OCI-LY1 (cell line): ENCODE measurements at regions not wholly inside any gene's neighbourhood (a gene's known extent, or its start where the extent isn't known, plus 50 kb on each side); places are given as distances from the start of the nearest gene placed in this dataset.

Source experiments
- H2AFZ ChIP-seq: fragments of 200-600 bp; sonication (generic), shearing (Covaris generic); 2 replicates; pipeline ENCODE4 v1.6.0; 2014; ENCODE audit warnings: antibody characterized with exemption, mild to moderate bottlenecking, low read length
- H3F3A ChIP-seq: fragments of 200-600 bp; sonication (generic), shearing (Covaris generic); 2 replicates; pipeline ENCODE4 v1.6.0; 2014; ENCODE audit warnings: mild to moderate bottlenecking, antibody characterized with exemption, low read length, moderate library complexity; ENCODE audit not compliant: insufficient read depth
- H3K27ac ChIP-seq: fragments of 200-600 bp; sonication (generic); 2 replicates; pipeline ENCODE4 v1.5.1; 2014; ENCODE audit warnings: low read length, mixed run types, mild to moderate bottlenecking, low read depth; ENCODE audit not compliant: poor library complexity, severe bottlenecking
- H3K27me3 ChIP-seq: fragments of 200-600 bp; sonication (generic); 2 replicates; pipeline ENCODE4 v1.6.0; 2014; ENCODE audit warnings: antibody characterized with exemption, mild to moderate bottlenecking, low read length, moderate library complexity; ENCODE audit not compliant: insufficient read depth
- H3K36me3 ChIP-seq: fragments of 200-600 bp; sonication (generic); 2 replicates; pipeline ENCODE4 v1.6.1; 2014; ENCODE audit warnings: mild to moderate bottlenecking, antibody characterized with exemption, low read length, moderate library complexity, mixed read lengths; ENCODE audit not compliant: insufficient read depth
- H3K4me1 ChIP-seq: fragments of 200-600 bp; sonication (generic); 2 replicates; pipeline ENCODE4 v1.5.1; 2014; ENCODE audit warnings: mild to moderate bottlenecking, low read length, moderate library complexity; ENCODE audit not compliant: insufficient read depth, severe bottlenecking
- H3K4me2 ChIP-seq: fragments of 200-600 bp; sonication (generic), shearing (Covaris generic); 2 replicates; pipeline ENCODE4 v1.6.1; 2014; ENCODE audit warnings: low read length
- H3K4me3 ChIP-seq: fragments of 200-600 bp; sonication (generic); 2 replicates; pipeline ENCODE4 v1.5.1; 2014; ENCODE audit warnings: low read length, low read depth, mild to moderate bottlenecking, mixed read lengths; ENCODE audit not compliant: poor library complexity, severe bottlenecking
- H3K79me2 ChIP-seq: fragments of 200-600 bp; shearing (Covaris generic); 2 replicates; pipeline ENCODE4 v1.6.1; 2016; ENCODE audit warnings: mixed run types, low read length, mixed read lengths; ENCODE audit not compliant: insufficient read depth
- H3K9ac ChIP-seq: fragments of 200-600 bp; sonication (generic), shearing (Covaris generic); 2 replicates; pipeline ENCODE4 v1.6.1; 2014; ENCODE audit warnings: mild to moderate bottlenecking, low read length, mixed read lengths
- H3K9me2 ChIP-seq: fragments of 200-600 bp; sonication (generic), shearing (Covaris generic); 2 replicates; pipeline ENCODE4 v1.6.1; 2014; ENCODE audit warnings: low read depth, mild to moderate bottlenecking, low read length, mixed read lengths
- H3K9me3 ChIP-seq: fragments of 200-600 bp; shearing (Covaris generic); 2 replicates; pipeline ENCODE4 v1.6.1; 2014; ENCODE audit warnings: low read length, mixed read lengths
- H4K20me1 ChIP-seq: fragments of 200-600 bp; sonication (generic), shearing (Covaris generic); 2 replicates; pipeline ENCODE4 v1.6.0; 2016; ENCODE audit warnings: mild to moderate bottlenecking, low read length; ENCODE audit not compliant: insufficient read depth
- CTCF ChIP-seq: fragments of 200-600 bp; sonication (generic), shearing (Covaris generic); IDR thresholded peaks from 2 replicates; pipeline ENCODE4 v1.5.1; 2017; ENCODE audit warnings: mild to moderate bottlenecking, antibody characterized with exemption, low read length, moderate library complexity, mixed read lengths
- EZH2 ChIP-seq: fragments of 200-600 bp; sonication (generic), shearing (Covaris generic); IDR thresholded peaks from 2 replicates; pipeline ENCODE4 v1.8.0; 2017; ENCODE audit warnings: borderline replicate concordance, mixed run types, mild to moderate bottlenecking, antibody characterized with exemption, low read length, moderate library complexity, mixed read lengths

DNA sequence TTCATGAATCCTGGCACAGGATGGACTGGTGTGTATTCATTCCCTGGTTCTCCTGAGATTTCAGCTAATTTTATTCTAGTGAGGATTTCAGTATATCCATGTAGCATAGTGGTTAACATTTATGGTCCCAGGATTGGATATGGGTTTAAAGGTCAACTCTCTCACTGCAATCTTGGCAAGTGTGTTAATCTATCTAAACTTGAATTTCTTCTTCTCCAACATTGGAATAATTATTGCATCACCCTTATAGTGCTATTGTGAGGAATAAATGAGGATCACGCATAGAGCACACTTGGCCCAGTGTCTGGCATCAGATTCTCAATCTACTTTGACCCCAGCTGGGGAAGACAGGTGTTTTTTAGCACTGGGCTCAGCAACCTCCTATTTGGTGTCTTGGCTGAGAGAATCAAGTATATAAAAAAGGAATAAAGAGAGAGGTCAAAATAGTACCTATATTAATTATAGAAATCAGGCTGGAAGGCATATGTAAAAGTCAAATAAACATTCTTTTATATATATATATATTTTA, 531.2 kb upstream of the ATP2B1 start:
- H3F3A ChIP-seq, result no peaks in the 10 kb centered on the region
- no peaks in the 10 kb centered on the region for H3K4me1 ChIP-seq
- H3K79me2 ChIP-seq, result no peaks in the 10 kb centered on the region
- H3K27ac ChIP-seq, result no peak overlapping the region
- no peak overlapping the region for H3K9ac ChIP-seq
- H3K9me3 ChIP-seq, result no peaks in the 10 kb centered on the region
- TF ChIP-seq EZH2 (no peak), CTCF (no peak)
- no peaks in the 10 kb centered on the region for H3K9me2 ChIP-seq
- no peaks in the 10 kb centered on the region for H3K27me3 ChIP-seq
- H3K36me3 ChIP-seq, result no peaks in the 10 kb centered on the region
- H4K20me1 ChIP-seq, result no peaks in the 10 kb centered on the region
- H3K4me3 ChIP-seq, result no peak overlapping the region
- no peak overlapping the region for H2AFZ ChIP-seq
- no peak overlapping the region for H3K4me2 ChIP-seq

DNA sequence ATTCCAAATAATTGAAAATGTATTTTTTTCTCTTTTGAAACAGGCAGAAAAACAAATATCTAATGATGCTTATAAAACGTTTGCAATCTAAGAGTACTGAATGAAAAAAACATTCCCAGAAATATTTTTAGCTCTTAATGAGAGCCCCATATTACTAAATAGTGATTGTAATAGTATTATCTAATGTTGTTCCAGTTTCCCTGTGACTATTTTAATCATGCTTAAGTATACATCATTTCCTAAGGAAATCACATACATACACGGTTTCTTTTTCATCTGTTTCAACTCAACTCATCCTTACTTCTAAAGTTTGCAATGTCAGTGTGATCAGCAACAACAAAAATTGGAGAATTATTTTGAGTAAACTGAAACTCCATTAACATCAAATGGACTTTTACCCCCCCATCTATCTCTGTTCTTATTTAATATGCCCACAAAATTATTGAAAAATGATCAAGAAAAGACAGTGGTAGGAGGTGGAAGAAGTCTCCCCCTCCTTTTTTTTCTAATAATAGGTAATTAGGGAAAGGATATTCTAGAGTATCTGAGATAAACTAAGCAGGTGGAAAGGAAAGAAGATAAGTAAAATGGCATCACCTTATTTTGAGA, 530.1 kb upstream of the ATP2B1 start:
- no peaks in the 10 kb centered on the region for H3K79me2 ChIP-seq
- no peaks in the 10 kb centered on the region for H3F3A ChIP-seq
- no peak for TF ChIP-seq EZH2
- no peak for TF ChIP-seq CTCF
- no peaks in the 10 kb centered on the region for H3K9me3 ChIP-seq
- no peak overlapping the region for H3K9ac ChIP-seq
- no peaks in the 10 kb centered on the region for H3K27me3 ChIP-seq
- no peak overlapping the region for H3K27ac ChIP-seq
- H3K4me3 ChIP-seq, result no peak overlapping the region
- no peak overlapping the region for H3K4me2 ChIP-seq
- no peaks in the 10 kb centered on the region for H3K36me3 ChIP-seq
- H2AFZ ChIP-seq, result no peak overlapping the region
- H3K9me2 ChIP-seq, result no peaks in the 10 kb centered on the region
- no peaks in the 10 kb centered on the region for H4K20me1 ChIP-seq
- H3K4me1 ChIP-seq, result no peaks in the 10 kb centered on the region

GRCh38 chr12:90237841-90238240, 529.2 kb upstream of the ATP2B1 start:
- Histone ChIP-seq H2AFZ (no peak overlapping the region), H3K79me2 (no peaks in the 10 kb centered on the region), H3K36me3 (no peaks in the 10 kb centered on the region), H3K4me2 (no peak overlapping the region), H3K27ac (no peak overlapping the region), H3K9me2 (no peaks in the 10 kb centered on the region), H3K4me3 (no peak overlapping the region), H3K9ac (no peak overlapping the region), H4K20me1 (no peaks in the 10 kb centered on the region), H3K9me3 (no peaks in the 10 kb centered on the region), H3K4me1 (no peaks in the 10 kb centered on the region), H3F3A (no peaks in the 10 kb centered on the region), H3K27me3 (no peaks in the 10 kb centered on the region)
- TF ChIP-seq EZH2, result no peak
- TF ChIP-seq CTCF, result no peak
